SHP77 (cell line): ENCODE measurements at regions not wholly inside any gene's neighbourhood (a gene's known extent, or its start where the extent isn't known, plus 50 kb on each side); places are given as distances from the start of the nearest gene placed in this dataset.

Experiments
- DNase-seq, 2 experiments: peaks; one replicate each; lab custom pipeline; 2025; lab: John Stamatoyannopoulos, UW

DNA sequence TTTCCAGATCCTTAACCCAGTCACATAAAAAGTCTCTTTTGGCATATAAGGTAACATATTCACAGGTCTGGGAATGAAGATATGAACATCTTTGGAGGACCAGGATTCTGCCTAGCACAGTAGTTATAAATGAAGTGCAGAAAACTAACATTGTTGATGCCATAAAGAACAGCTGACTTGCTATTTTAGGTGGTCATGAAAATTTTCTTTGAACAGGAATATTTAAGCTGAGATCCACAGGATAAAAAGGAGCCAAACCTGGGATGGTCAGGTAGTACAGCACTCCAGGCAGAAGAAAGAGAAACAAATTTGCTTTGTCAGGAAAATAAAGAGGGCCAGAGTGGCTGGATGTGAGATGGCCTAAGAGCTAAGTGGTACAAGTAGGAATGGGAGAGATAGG, 80.0 kb downstream of the CENPW start:
- no peak for DNase-seq

DNA sequence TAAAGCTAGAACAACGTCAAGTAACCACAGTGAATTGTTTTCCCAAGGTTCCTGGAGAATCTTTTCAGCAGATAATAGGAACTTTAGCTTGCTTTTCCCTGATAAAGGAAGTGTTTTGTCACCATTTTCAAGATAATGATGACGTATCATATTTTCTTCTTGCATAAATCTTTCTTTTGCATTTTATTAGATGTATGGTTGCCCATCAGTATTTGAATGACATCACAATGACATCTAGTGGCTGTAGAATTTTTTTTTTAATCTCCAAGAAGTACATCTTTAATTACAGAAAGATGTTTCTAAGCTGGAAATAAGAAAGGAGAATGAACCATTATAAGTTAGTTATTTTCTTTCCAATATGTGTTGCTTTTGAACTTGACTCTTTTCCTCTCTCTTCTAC, 83.0 kb downstream of the CENPW start:
- no peak for DNase-seq

DNA sequence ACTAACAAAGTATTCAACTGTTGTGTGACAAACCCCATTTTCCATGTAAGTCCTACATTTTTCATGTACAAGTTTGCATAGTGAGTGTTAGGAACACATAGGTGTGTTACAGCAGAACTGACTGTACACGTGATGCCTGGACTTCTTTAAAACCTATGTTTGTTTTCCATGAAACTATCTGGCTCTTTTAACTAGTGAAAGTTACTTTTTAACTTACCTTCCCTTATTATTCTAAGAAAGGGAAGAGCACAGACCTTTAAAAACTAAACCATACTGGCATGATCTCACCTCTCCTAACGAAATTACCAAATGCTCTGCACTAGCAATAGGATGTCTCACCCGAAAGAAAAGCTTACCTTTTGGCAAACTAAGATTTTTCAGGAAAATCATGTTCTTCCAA, 87.8 kb downstream of the CENPW start:
- no peak for DNase-seq

DNA sequence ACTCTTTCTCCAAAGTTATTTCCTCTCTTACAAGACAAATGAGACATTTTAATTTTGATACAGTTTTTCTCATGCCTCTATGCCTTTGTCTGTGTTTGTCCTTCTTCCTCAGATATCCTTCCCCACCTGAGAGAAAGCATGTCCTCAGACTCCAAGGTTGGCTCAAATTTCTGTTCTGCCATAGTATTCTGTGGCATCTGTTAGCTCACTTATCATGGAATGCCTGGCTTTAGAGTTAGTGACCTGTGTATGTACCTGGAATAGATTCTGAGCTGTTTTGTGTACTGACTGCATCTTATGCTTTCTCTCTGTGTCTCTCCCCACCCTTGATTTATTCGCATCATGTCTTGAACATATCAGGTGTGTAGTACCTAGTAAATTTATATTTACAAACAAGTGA, 90.0 kb downstream of the CENPW start:
- no peak for DNase-seq

DNA sequence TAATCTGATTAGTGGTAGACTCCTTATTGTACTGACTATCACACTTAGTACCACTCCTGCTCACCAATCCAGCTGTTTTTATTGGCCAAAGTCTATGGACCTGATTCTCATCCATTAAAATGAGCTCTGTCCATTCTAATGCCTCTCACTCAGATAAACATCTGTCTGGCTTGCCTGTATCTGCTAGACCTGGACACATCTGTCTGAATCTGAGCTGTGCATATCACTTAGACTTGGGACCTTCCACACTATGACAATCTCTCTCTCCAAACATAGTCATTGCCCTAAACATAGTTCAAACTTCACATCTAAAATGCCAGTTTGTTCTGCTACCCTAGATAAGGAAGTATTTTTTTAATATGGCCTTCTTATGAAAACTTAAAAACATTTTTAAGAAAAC, 92.6 kb downstream of the CENPW start:
- DNase-seq: no peak

DNA sequence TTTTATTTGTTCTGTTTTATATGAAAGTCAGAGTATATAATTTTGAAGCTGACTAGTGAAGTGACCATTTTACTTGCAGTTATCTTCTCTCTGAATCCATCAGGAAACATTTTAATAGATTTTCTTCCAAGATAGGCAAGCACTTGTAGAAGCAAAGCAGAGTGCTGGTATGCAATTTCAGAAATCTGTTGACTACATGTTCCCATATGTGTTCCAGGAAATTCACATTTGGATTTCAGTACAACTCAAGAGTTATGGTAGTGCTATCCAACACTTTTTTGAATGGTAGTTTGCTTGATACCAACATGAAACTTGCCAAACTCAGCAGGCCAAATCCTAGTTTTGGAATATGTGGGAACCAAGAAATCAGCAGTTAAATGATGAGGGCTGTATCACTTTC, 94.0 kb downstream of the CENPW start:
- DNase-seq: no peak

DNA sequence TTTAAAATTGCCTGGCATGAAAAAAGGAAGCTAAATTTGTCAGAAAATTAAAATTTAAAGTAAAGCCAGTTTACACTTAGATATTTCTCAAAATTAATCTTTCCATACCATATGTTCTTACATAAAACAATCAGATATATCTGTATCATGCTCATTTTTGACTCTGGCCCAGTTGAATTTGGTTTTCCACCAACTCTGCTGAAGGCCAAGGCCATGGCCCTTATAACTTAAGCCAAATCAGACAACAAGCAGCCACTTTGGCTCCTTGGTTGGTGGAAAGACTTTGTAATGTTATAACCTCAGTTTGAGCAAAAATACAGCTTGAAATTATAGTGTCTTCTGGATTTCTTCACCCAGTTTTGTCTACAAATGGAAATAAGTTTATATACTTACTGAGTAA, 97.3 kb downstream of the CENPW start:
- no peak for DNase-seq

DNA sequence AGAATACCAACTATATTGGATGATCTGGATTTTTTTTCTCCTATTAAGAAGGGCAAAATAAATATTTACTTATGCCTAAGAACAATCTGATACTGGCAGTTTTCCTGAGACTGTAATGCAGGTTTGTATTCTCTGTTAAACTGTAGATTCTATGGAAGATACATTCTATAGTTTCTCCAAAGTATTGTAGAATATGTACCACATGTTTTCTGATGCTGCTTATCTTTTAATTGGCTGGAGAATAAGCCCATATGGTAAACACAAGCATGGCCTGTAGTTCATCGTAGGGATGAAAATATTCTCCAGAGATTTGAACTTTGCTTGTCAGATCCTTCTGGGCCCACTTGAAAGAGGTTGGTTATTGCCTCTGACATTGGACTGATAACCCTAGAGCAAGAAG, 99.1 kb downstream of the CENPW start:
- no peak for DNase-seq

DNA sequence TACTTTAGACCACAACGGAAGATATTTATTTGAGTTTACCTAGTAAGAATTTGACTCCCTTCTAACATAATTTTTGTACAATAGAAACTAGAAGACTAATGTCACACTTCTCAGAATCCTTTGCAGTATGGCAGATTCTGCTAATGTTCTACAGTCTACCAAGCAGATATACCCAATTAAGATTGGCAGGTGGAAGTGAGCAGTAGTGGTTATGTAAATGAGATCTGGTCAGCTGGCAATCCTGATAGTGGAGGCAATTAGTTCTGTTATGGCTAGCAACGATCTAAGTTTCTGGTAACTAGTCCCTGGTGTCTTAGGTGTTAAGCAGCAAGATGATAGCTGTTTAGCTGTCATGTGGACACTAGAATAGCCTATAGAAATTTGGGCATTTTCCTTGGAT, 101.0 kb downstream of the CENPW start:
- DNase-seq: no peak

DNA sequence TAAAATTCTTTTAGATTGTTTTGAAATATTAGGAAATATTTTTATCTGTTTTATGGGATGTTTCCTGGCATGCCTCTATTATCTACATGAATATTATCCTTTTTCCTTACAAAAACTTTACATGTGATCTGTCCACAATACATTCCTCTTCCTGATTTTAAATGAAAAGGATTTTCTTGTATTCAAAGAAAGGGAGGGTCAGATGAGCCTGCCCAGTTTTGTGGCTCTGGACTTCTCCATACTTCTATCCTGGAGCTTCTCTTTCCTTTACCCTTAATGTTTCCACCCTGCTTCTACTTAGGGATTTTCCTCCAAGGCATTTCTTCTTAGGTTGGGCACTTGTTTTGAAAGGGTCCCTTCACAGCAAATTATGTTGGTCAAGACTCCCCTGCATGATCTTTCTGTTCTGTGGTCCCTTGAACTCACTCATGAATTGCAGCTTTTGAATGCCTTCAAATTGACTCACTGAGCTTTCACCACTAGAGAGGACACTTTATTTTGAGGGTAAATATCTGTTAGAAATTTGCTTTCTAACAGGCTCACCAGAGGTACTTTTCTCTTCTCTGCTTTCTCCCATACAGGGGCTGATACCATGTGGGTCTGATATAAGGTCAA, 104.9 kb downstream of the CENPW start:
- no peak for DNase-seq

DNA sequence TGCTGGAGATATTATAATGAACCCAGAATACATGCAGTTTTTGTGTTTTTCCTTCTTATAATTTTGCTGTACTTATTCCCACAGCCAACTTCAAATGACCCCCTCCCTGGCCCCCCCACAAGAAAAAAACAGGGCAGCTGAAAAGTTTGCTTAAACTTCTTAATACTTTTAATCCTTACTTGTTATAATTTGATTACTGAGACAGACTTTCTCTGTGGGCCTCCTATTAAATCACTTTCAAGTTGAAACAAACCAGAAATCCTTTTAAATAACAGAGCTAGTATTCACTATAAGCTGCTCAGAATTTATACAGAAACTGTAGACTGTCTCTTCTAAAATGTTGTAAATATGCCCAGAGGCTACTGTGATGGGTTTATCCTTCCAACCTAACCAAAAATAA, 106.3 kb downstream of the CENPW start:
- no peak for DNase-seq

DNA sequence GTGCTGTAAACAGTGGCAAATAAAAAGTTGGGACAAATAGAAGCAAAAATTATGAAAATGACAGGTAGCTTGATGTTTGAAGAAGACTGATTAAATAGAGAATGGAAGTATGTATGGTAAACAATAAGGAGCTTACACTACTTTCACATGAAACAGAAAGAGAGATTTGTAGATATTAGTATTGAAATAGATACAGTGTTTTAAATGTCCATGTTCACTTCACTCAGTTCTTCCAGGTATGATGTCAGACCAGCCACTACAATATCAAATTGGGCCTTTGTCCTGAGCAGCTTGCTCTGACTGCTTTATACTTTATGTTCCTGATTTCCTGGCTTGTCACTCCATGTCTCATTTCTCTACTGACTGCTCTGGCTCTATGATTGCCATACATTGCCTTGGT, 107.5 kb downstream of the CENPW start:
- no peak for DNase-seq

DNA sequence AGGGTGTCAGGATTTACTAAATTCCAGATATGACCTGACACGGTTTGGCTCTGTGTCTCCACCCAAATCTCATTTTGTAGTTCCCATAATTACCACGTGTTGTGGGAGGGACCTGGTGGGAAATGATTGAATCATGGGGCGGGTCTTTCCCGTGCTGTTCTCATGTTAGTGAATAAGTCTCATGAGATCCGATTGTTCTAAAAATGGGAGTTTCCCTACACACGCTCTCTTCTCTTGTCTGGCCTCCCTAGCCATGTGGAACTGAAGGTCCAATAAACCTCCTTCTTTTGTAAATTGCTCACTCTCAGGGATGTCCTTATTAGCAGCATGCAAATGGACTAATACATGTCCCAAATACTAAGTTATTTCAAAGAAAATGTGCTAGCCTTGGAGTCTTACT, 121.1 kb downstream of the CENPW start:
- DNase-seq: no peak

DNA sequence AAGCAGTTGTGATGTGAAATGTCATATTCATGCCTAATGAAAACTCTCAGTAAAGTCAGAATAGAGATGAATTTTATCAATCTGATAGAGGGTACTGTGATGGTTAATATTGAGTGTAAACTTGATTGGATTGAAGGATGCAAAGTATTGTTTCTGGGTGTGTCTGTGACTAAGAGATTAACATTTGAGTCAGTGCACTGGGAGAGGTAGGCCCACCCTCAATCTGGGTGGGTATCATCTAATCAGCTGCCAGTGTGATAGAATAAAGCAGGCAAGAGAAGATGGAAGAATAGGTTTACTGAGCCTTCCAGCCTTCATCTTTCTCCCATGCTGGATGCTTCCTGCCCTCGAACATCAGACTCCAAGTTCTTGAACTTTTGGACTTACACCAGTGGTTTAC, 124.3 kb downstream of the CENPW start:
- DNase-seq: no peak

DNA sequence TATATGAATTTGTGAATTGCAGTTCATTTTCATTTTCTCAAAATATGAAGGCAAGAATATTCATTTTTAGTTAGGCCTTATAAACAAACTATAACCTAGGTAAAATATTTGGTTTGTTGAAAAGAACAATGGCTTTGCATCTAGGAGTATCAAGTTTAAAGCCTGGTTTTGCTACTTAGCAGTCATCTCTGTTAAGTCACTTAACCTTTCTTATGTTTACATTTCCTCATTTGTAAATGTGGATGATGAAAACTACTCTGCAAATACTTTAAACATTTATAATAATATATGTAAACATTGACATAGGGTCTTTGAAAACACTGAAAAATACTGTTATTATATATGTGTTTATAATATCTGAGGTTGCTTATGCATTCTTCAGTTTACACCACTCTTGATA, 135.5 kb downstream of the CENPW start:
- no peak for DNase-seq

DNA sequence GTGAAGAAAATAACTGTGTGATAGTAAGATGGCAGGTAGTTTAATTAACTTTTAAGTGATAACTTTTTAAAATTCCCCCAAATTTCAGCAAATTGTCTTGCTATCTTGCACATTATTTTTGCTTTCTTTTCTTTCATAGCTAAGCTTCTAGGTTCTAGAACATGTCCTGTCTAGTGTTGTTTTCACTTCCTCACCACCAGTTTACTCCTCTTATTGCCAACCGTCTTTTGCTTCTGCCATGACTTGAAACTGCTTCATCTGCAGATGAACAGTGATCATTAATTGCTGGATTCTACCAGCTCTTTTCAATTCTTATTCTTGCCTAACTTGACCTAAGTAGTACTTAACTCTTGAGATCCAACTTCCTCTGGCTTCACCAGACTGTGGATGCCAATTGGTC, 137.8 kb downstream of the CENPW start:
- no peak for DNase-seq

DNA sequence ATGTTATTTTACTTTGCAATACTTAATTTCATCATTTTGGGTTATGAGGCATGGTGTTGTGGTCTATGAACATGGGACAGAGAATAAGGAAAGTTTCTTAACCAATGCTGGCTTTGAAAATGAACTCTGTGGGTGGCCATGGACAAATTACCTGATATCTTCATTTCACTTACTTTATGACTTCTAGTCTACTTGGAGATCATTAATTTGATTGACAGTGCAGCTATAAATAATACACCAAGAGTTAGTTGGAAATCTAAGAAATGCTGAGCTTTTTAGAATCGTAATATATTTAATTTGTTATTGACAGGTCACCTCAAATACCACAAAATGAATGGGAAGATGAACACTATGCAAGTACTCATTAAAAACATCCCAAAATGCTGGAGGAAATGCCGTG, 140.4 kb downstream of the CENPW start:
- no peak for DNase-seq

DNA sequence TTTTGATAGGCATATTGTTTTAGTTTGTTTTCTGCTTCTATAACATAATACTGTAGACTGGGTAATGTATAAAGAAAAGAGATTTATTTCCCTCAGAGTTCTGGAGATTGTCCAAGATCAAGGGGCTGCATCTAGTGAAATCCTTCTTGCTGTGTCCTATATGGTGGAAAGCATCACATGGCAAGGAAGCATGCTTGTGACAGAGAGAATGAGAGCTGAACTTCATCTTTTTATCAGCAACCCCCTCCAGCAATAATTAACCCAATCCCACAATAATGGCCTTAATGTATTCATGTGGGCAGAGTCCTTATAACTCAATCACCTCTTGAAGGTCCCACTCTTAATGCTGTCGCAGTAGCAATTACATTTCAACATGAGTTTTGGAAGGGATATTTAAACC, 141.4 kb downstream of the CENPW start:
- no peak for DNase-seq

DNA sequence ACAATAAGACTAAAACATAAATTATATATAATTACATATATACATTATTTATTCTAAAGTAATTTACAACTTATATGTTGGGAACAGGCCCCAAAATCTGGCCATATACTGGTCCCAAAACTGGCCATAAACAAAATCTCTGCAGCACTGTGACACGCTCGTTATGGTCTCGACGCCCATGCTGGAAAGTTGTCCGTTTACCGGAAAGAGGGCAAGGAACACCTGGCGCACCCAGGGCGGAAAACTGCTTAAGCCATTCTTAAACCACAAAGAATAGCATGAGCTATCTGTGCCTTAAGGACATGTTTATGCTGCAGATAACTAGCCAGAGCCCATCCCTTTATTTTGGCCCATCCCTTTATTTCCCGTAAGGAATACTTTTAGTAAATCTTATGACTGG, 164.9 kb downstream of the CENPW start:
- no peak for DNase-seq

DNA sequence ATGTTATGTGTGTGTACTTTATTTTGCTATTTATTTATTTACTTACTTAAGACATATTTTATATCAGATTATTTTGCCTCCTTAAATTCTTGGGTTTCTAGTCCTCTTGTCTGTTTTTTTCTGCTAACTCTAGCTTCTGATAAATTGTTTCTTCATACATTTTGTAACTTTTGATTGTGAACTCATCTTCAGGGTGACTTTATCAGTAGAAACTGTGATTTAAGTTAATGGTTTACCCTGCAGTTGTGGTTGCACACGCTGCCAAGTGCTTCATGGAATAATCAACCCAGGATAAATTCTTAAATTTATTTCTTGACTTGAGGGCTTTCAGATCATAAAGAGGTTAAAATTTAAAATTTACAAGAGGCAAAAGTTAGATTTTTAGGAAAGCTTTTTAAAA, 173.3 kb downstream of the CENPW start:
- no peak for DNase-seq

DNA sequence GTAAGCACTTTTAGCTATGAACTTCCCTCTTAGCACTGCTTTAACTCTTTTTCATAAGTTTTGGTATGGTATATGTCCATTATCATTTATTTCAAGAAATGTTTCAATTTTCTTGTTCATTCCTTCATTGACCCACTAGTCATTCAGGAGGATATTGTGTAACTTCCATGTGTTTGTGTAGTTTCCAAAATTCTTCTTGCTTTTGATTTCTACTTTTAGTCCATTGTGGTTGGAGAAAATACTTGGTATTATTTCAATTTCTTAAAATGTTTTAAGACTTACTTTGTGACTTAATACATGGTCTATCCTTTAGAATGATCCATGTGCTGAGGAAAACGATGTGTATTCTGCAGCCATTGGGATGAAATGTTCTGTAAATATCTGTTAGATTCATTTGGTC, 176.5 kb downstream of the CENPW start:
- no peak for DNase-seq

DNA sequence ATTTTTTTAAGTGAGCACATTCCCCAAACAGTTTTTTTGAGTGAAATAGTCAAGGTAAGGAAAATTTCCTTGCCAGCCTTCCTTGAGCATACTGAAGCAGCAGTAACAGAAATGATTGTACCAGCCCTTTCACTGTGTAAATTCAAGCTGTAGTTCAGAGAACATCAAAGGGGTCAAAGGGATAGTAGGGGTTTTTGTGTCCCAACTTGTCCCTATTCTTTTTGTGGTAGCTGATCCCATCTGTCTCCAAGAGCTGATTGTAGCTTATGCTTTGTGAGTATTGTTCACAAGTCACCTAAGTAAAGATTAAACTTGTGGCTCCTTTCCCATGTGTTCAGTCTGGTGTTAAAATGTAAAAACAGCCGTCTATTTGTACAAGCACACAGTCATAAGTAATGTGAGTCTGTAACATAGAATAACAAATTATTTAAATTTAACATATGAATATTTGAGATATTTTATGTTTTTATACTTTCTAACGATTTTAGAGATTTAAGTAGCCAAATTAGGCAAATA, 185.0 kb downstream of the CENPW start:
- DNase-seq: no peak

DNA sequence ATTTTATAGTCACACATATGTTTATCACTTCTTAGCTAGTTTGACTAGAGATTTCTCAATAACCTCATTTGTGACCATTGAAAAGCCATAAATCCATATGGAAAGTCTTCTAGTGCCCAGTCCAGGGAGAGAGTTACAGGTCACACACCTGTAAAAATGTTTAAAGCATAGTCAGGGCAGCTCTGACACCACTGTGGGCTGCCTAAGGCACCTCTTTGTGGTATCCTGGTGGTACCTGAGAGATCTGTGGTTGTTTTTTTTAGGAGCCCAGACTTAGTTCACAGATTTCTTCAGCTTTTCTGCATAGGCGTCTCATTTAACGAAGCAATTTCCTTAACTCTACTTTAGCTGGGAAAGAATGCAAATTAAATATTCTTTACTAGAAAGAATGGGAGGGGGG, 186.6 kb downstream of the CENPW start:
- no peak for DNase-seq

DNA sequence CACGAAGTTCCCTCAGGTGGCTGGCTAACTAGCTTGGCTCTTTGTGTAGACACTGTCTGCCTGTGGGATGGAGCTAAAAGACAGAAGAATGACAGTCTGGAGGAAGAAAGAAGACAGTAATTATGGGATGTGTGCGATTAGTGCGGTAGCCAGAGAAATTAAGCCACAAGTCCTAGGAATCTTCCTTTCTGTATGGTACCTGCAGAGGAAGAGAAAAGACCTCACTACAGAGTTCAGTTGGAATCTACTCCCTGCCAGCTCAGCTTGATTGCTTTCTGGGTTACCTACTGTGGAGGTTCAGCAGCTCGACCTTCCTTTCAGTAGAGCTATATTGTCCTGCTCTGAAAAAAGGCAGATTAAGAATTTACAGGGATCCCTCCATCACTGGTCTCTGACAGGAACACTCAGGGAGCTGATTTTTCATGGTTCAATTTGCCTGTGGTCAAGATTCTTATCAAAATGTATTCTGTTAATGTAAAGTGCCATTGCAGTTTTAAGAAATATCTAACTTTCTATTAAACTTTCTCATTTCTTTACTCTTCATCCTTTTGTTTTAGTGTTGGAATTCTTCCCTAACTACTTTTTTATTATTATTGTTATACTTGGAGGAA, 187.2 kb downstream of the CENPW start:
- no peak for DNase-seq
